Adrenal gland (tissue), 9 donors: ENCODE measurements at regions not wholly inside any gene's neighbourhood (a gene's known extent, or its start where the extent isn't known, plus 50 kb on each side); places are given as distances from the start of the nearest gene placed in this dataset.

Source experiments
- DNase-seq, 7 donors: peaks; one replicate each; pipeline ENCODE4 v3.0.0-alpha.2; 2019 to 2020
- H3K27ac ChIP-seq, 5 donors: fragments of 200-600 bp; sonication (generic) in 4 of 5; 1 replicate in 3 of 5; 2 replicates in 2 of 5; pipeline versions ENCODE4 v1.5.1 to v1.8.0; 2016 to 2020; ENCODE audit warnings: mild to moderate bottlenecking in 1 of 5
- H3K27me3 ChIP-seq: fragments of 200-600 bp; 2 replicates; pipeline ENCODE4 v1.8.0; 2021
- H3K36me3 ChIP-seq, 2 donors: fragments of 200-600 bp; replicated peaks in 1 of 2; 1 replicate in 1 of 2; 2 replicates in 1 of 2; pipeline versions ENCODE4 v1.5.1 to v1.8.0; 2018 to 2022
- H3K4me1 ChIP-seq, 2 donors: fragments of 200-600 bp; replicated peaks in 1 of 2; 1 replicate in 1 of 2; 2 replicates in 1 of 2; pipeline versions ENCODE4 v1.5.1 to v1.8.0; 2018 to 2021
- H3K4me3 ChIP-seq, 4 donors: fragments of 200-600 bp; sonication (generic) in 3 of 4; one replicate each; pipeline ENCODE4 v1.5.1; 2016 to 2018
- H3K9me3 ChIP-seq, 3 donors: fragments of 200-600 bp; sonication (generic) in 1 of 3; replicated peaks in 1 of 3; 1 replicate in 2 of 3; 2 replicates in 1 of 3; pipeline versions ENCODE4 v1.5.1 to v1.8.0; 2016 to 2021
- CTCF ChIP-seq, 6 experiments: fragments of 450-650 bp in 4 of 6; fragments of 200-600 bp in 2 of 6; sonication (generic) in 1 of 6; IDR thresholded peaks; 1 replicate in 5 of 6; 2 replicates in 1 of 6; pipeline versions ENCODE4 v1.5.1 to v1.8.0; 2016 to 2021; ENCODE audit warnings: antibody characterized with exemption in 6 of 6, mild to moderate bottlenecking in 2 of 6, moderate library complexity in 1 of 6
- POLR2A ChIP-seq, 2 donors: fragments of 450-650 bp; IDR thresholded peaks; one replicate each; pipeline ENCODE4 v1.6.1; 2017; ENCODE audit warnings: antibody characterized with exemption in 2 of 2, mild to moderate bottlenecking in 2 of 2, moderate library complexity in 1 of 2
- WGBS, 4 donors: extraction: QIAGEN DNeasy Blood & Tissue Kit in 2 of 4; methylation state at CpG; one replicate each; pipeline versions ENCODE4 v1.1.5 to v1.1.7; 2013 to 2017; 5-methylcytosine and 5-hydroxymethylcytosine counted together
- intact Hi-C, 2 donors: fragments of 100-400 bp; cut with DNase I; formaldehyde crosslinking; loops; one replicate each; pipeline versions ENCODE4 v1.14.1 to v1.15.0; 2022 to 2023
- donor health status: healthy with polysubstance abuse.
- donor health status: Bipolar disorder and iron deficiency.
- donor health status: DM: yes; HTN: yes; CAD: no.
- donor health status: DM: no; HTN: no; CAD: no.
- donor health status: DM: no; HTN: no; CAD: no.

DNA sequence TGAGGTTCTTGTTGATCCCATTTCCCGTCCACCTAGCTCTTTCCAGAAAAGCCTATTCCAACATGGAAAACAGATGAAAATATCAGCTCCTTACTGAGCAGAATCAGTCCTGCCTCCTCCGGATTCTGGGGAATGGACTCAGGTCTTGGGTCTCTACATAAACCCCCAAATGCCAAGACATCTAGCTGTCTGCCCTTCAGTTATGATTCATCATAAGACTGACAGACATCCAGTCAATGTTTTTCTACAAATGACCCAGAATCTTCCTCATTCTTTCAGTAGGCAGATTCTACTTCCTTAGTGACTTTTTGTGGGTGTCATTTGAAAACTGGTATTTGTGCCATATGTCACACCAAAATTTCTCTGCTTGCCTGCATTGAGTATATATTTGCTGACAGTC, 103.0 kb upstream of the TGFBR2 start:
- Histone ChIP-seq H3K9me3 (no peaks in the 10 kb centered on the region), H3K27ac (no peak overlapping the region), H3K4me1 (peaks cover 0 to 6% of the 10 kb centered on the region in 2 donors), H3K36me3 (no peaks in the 10 kb centered on the region), H3K27me3 (no peaks in the 10 kb centered on the region), H3K4me3 (no peak overlapping the region)
- TF ChIP-seq POLR2A (IDR thresholded peaks at IDR 0.05) (no peak), CTCF (IDR thresholded peaks at IDR 0.05) (no peak)
- DNase-seq: no peak
- WGBS, 4 donors: 78 to 91% (median 86%) methylated on average over 2 of the region's 2 CpGs
- intact Hi-C loops: no loop called here

- Histone ChIP-seq H3K4me1 (no peaks in the 10 kb centered on the region), H3K9me3 (no peaks in the 10 kb centered on the region), H3K36me3 (no peaks in the 10 kb centered on the region), H3K27me3 (no peaks in the 10 kb centered on the region), H3K27ac (no peak overlapping the region), H3K4me3 (no peak overlapping the region)
- intact Hi-C loops: no loop called here
- TF ChIP-seq POLR2A (IDR thresholded peaks at IDR 0.05) (no peak), CTCF (IDR thresholded peaks at IDR 0.05) (no peak)
- WGBS, 4 donors: 58 to 100% (median 97%) methylated on average over 1 of the region's 1 CpG
- DNase-seq: no peak
These were observed 101.5 kb upstream of the TGFBR2 start for GRCh38 chr3:30504939-30505338.

- no peaks in the 10 kb centered on the region for H3K36me3 ChIP-seq
- H3K9me3 ChIP-seq: no peaks in the 10 kb centered on the region
- no peak overlapping the region for H3K4me3 ChIP-seq
- H3K4me1 ChIP-seq: no peaks in the 10 kb centered on the region
- no peak for TF ChIP-seq CTCF (IDR thresholded peaks at IDR 0.05)
- no peak for TF ChIP-seq POLR2A (IDR thresholded peaks at IDR 0.05)
- intact Hi-C loops: no loop called here
- no peak overlapping the region for H3K27ac ChIP-seq
- no peaks in the 10 kb centered on the region for H3K27me3 ChIP-seq
- 78 to 94% (median 86%) methylated on average over 6 of the region's 6 CpGs for WGBS, 4 donors
- DNase-seq: no peak
These were observed 100.4 kb upstream of the TGFBR2 start for GRCh38 chr3:30505866-30506520.

DNA sequence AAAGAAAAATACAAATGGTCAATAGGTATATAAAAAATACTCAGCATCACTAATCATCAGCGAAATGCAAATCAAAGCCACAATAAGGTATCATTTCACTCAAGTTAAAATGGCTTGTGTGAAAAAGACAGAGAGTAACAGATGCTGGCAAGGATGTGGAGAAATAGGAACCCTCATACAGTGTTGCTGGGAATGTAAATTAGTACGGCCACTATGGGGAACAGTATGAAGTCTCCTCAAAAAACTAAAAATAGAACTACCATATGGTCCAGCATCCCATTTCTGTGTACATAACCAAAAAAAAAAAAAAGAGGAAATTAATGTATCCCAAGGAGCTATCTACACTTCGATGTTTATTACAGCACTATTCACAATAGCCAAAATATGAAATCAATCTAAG, 98.1 kb upstream of the TGFBR2 start:
- Histone ChIP-seq H3K27me3 (no peaks in the 10 kb centered on the region), H3K4me1 (peaks cover 8 to 12% of the 10 kb centered on the region in 2 donors), H3K4me3 (no peak overlapping the region), H3K9me3 (no peaks in the 10 kb centered on the region), H3K36me3 (no peaks in the 10 kb centered on the region), H3K27ac (no peak overlapping the region)
- no peak for DNase-seq
- intact Hi-C loops: no loop called here
- TF ChIP-seq POLR2A (IDR thresholded peaks at IDR 0.05) (no peak), CTCF (IDR thresholded peaks at IDR 0.05) (no peak)
- 79 to 85% (median 80%) methylated on average over 3 of the region's 3 CpGs for WGBS, 4 donors
